Prostate gland (tissue), 2 donors: ENCODE measurements at regions not wholly inside any gene's neighbourhood (a gene's known extent, or its start where the extent isn't known, plus 50 kb on each side); places are given as distances from the start of the nearest gene placed in this dataset.

Experiments
- POLR2A ChIP-seq: fragments of 450-650 bp; IDR thresholded peaks from one replicate; pipeline ENCODE4 v1.6.1; 2016; ENCODE audit warnings: antibody characterized with exemption, mild to moderate bottlenecking
- POLR2AphosphoS5 ChIP-seq: sonication (generic); formaldehyde crosslinking; IDR thresholded peaks from one replicate; pipeline ENCODE4 v1.6.1; 2017; ENCODE audit warnings: antibody characterized with exemption
- TF ChIP-seq, protein P1 (sequence below), 4 experiments: fragments of 200-600 bp in 2 of 4; fragments of 450-650 bp in 2 of 4; sonication (generic) in 2 of 4; IDR thresholded peaks; 1 replicate in 3 of 4; 2 replicates in 1 of 4; pipeline ENCODE4 v1.5.1; 2016 to 2019; ENCODE audit warnings: antibody characterized with exemption in 4 of 4, mild to moderate bottlenecking in 2 of 4, moderate library complexity in 2 of 4

GRCh38 chr5:131021646-131022045 is 143.4 kb downstream of the HINT1 start:
- TF ChIP-seq, protein P1, sequence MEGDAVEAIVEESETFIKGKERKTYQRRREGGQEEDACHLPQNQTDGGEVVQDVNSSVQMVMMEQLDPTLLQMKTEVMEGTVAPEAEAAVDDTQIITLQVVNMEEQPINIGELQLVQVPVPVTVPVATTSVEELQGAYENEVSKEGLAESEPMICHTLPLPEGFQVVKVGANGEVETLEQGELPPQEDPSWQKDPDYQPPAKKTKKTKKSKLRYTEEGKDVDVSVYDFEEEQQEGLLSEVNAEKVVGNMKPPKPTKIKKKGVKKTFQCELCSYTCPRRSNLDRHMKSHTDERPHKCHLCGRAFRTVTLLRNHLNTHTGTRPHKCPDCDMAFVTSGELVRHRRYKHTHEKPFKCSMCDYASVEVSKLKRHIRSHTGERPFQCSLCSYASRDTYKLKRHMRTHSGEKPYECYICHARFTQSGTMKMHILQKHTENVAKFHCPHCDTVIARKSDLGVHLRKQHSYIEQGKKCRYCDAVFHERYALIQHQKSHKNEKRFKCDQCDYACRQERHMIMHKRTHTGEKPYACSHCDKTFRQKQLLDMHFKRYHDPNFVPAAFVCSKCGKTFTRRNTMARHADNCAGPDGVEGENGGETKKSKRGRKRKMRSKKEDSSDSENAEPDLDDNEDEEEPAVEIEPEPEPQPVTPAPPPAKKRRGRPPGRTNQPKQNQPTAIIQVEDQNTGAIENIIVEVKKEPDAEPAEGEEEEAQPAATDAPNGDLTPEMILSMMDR (IDR thresholded peaks at IDR 0.05), result no peak
- no peak for TF ChIP-seq POLR2AphosphoS5
- TF ChIP-seq POLR2A, result no peak
